SK-N-SH (cell line): ENCODE measurements at regions not wholly inside any gene's neighbourhood (a gene's known extent, or its start where the extent isn't known, plus 50 kb on each side); places are given as distances from the start of the nearest gene placed in this dataset.

Source experiments
- CTCF ChIA-PET: fragments of 300-600, 350-600 bp; formaldehyde crosslinking; extraction: SDS; loops from one replicate; lab custom pipeline; 2021; lab: Yijun Ruan, JAX
- POLR2A ChIA-PET: fragments of 350-600 bp; sonication (Branson Sonifier 250); formaldehyde crosslinking; extraction: SDS; loops from one replicate; lab custom pipeline; 2020; ENCODE audit warnings: antibody characterized with exemption, inconsistent platforms; lab: Yijun Ruan, JAX
- DNase-seq: peaks from one replicate; pipeline ENCODE4 v3.0.0; 2012
- H2AFZ ChIP-seq: fragments of 200-600 bp; sonication (generic); 2 replicates; pipeline ENCODE4 v1.8.1; 2016; ENCODE audit warnings: antibody characterized with exemption, mild to moderate bottlenecking, low read depth
- H3F3A ChIP-seq: fragments of 200-600 bp; sonication (generic); replicated peaks from 2 replicates; pipeline ENCODE3; 2016; ENCODE audit warnings: antibody characterized with exemption, mild to moderate bottlenecking; ENCODE audit not compliant: insufficient read depth
- H3K27ac ChIP-seq, 2 experiments: fragments of 200-500 bp in 1 of 2; fragments of 200-600 bp in 1 of 2; sonication (Bioruptor generic) in 1 of 2; sonication (generic), shearing (Covaris generic) in 1 of 2; 2 replicates each; pipeline versions ENCODE4 v1.5.1 to v1.6.1; 2014 to 2016; ENCODE audit warnings: low read depth in 2 of 2, inconsistent platforms in 1 of 2, low read length in 1 of 2, mild to moderate bottlenecking in 1 of 2, mixed read lengths in 1 of 2
- H3K27me3 ChIP-seq: fragments of 200-600 bp; sonication (generic), shearing (Covaris generic); 2 replicates; pipeline ENCODE4 v1.6.1; 2016; ENCODE audit warnings: mixed run types; ENCODE audit not compliant: insufficient read depth
- H3K36me3 ChIP-seq, 2 experiments: fragments of 200-500 bp in 1 of 2; fragments of 200-600 bp in 1 of 2; sonication (Bioruptor generic) in 1 of 2; sonication (generic) in 1 of 2; replicated peaks in 1 of 2; 2 replicates each; pipeline versions ENCODE3 to v1.5.1; 2014 to 2016; ENCODE audit warnings: low read length in 1 of 2, mild to moderate bottlenecking in 1 of 2; ENCODE audit not compliant: insufficient read depth in 2 of 2, control insufficient read depth in 1 of 2
- H3K4me1 ChIP-seq, 2 experiments: fragments of 200-500 bp in 1 of 2; fragments of 200-600 bp in 1 of 2; sonication (Bioruptor generic) in 1 of 2; sonication (generic), shearing (Covaris generic) in 1 of 2; 2 replicates each; pipeline versions ENCODE4 v1.5.1 to v1.6.1; 2014 to 2016; ENCODE audit warnings: low read depth in 1 of 2, low read length in 1 of 2, mixed run types in 1 of 2; ENCODE audit not compliant: insufficient read depth in 2 of 2, control insufficient read depth in 1 of 2
- H3K4me2 ChIP-seq: fragments of 200-600 bp; sonication (generic), shearing (Covaris generic); 2 replicates; pipeline ENCODE4 v1.6.1; 2017; ENCODE audit warnings: mixed run types
- H3K4me3 ChIP-seq, 2 experiments: fragments of 200-500 bp in 1 of 2; fragments of 200-600 bp in 1 of 2; sonication (Bioruptor generic) in 1 of 2; sonication (generic), shearing (Covaris generic) in 1 of 2; 2 replicates each; pipeline versions ENCODE4 v1.5.1 to v1.8.1; 2014 to 2016; ENCODE audit warnings: low read depth in 2 of 2, inconsistent platforms in 1 of 2, low read length in 1 of 2, mild to moderate bottlenecking in 1 of 2, mixed read lengths in 1 of 2, moderate library complexity in 1 of 2
- H3K79me2 ChIP-seq: fragments of 200-600 bp; sonication (generic); 2 replicates; pipeline ENCODE4 v1.8.1; 2017; ENCODE audit warnings: mild to moderate bottlenecking; ENCODE audit not compliant: insufficient read depth
- H3K9ac ChIP-seq: fragments of 200-600 bp; sonication (generic); 2 replicates; pipeline ENCODE4 v1.6.1; 2017; ENCODE audit warnings: mixed run types
- H3K9me2 ChIP-seq: fragments of 200-600 bp; sonication (generic); 2 replicates; pipeline ENCODE4 v1.6.1; 2017; ENCODE audit warnings: mixed run types
- H3K9me3 ChIP-seq: fragments of 200-600 bp; sonication (generic); 2 replicates; pipeline ENCODE4 v1.6.1; 2017; ENCODE audit warnings: mixed run types, mild to moderate bottlenecking, moderate library complexity
- H4K20me1 ChIP-seq: fragments of 200-600 bp; sonication (generic); 2 replicates; pipeline ENCODE4 v1.6.1; 2017; ENCODE audit warnings: mild to moderate bottlenecking, mixed run types; ENCODE audit not compliant: insufficient read depth
- FOXJ3 ChIP-seq: sonication (generic); formaldehyde crosslinking; IDR thresholded peaks from 2 replicates; pipeline ENCODE4 v1.5.1; 2020; ENCODE audit warnings: mild to moderate bottlenecking, missing genetic modification reagents
- FOXM1 ChIP-seq: IDR thresholded peaks from 2 replicates; pipeline ENCODE4 v1.4.0; 2012; ENCODE audit warnings: low read depth, mild to moderate bottlenecking
- IRF3 ChIP-seq: fragments of 150-350 bp; IDR thresholded peaks from 2 replicates; pipeline ENCODE4 v1.6.1; 2016; ENCODE audit warnings: mild to moderate bottlenecking, low read depth, low read length
- JUND ChIP-seq: IDR thresholded peaks from 2 replicates; pipeline ENCODE4 v1.4.0; 2012
- MAX ChIP-seq: IDR thresholded peaks from 2 replicates; pipeline ENCODE4 v1.4.0; 2012; ENCODE audit warnings: low read depth
- MEF2A ChIP-seq: IDR thresholded peaks from 2 replicates; pipeline ENCODE4 v1.4.0; 2012; ENCODE audit warnings: low read depth, borderline replicate concordance
- NFIC ChIP-seq: IDR thresholded peaks from 2 replicates; pipeline ENCODE4 v1.4.0; 2012; ENCODE audit warnings: borderline replicate concordance
- PBX3 ChIP-seq: IDR thresholded peaks from 2 replicates; pipeline ENCODE4; 2012
- POLR2AphosphoS5 ChIP-seq: IDR thresholded peaks from 2 replicates; pipeline ENCODE4 v1.6.1; 2012; ENCODE audit warnings: low read depth, low read length
- RAD21 ChIP-seq: IDR thresholded peaks from 2 replicates; pipeline ENCODE4 v1.6.1; 2012; ENCODE audit warnings: mild to moderate bottlenecking, low read length
- RCOR1 ChIP-seq: fragments of 150-350 bp; IDR thresholded peaks from 2 replicates; pipeline ENCODE4 v1.6.1; 2017; ENCODE audit warnings: antibody characterized with exemption, low read length
- RFX5 ChIP-seq: IDR thresholded peaks from 2 replicates; pipeline ENCODE4 v1.6.1; 2012; ENCODE audit warnings: mild to moderate bottlenecking, improper control_type of control experiment, low read length
- RXRA ChIP-seq: IDR thresholded peaks from 2 replicates; pipeline ENCODE4 v1.4.0; 2012; ENCODE audit warnings: low read depth, mild to moderate bottlenecking, borderline replicate concordance
- SIN3A ChIP-seq: IDR thresholded peaks from 2 replicates; pipeline ENCODE4 v1.6.1; 2012; ENCODE audit warnings: low read depth, mild to moderate bottlenecking, low read length, moderate library complexity, borderline replicate concordance
- SMC3 ChIP-seq: IDR thresholded peaks from 2 replicates; pipeline ENCODE4 v1.6.1; 2012; ENCODE audit warnings: low read depth, low read length, improper control_type of control experiment
- TAF1 ChIP-seq: IDR thresholded peaks from 2 replicates; pipeline ENCODE4 v1.6.1; 2012; ENCODE audit warnings: low read depth, mild to moderate bottlenecking, low read length, moderate library complexity, borderline replicate concordance
- TEAD4 ChIP-seq: IDR thresholded peaks from 2 replicates; pipeline ENCODE4 v1.4.0; 2012; ENCODE audit warnings: mild to moderate bottlenecking, borderline replicate concordance; ENCODE audit not compliant: insufficient read depth
- ZBTB33 ChIP-seq: IDR thresholded peaks from 2 replicates; pipeline ENCODE4 v1.4.0; 2012; ENCODE audit warnings: low read depth, borderline replicate concordance
- WGBS: methylation state at CpG from one replicate; pipeline ENCODE4 v1.1.6; 2017; ENCODE audit warnings: low lambda C conversion rate; 5-methylcytosine and 5-hydroxymethylcytosine counted together
- TF ChIP-seq, protein P1 (sequence below): fragments of 200-600 bp; sonication (generic); IDR thresholded peaks from 2 replicates; pipeline ENCODE4 v1.6.1; 2017; ENCODE audit warnings: antibody characterized with exemption, mild to moderate bottlenecking, moderate library complexity
- TF ChIP-seq, protein P2 (sequence below): fragments of 150-350 bp; IDR thresholded peaks from 2 replicates; pipeline ENCODE4 v1.6.1; 2017; ENCODE audit warnings: antibody characterized with exemption, low read length, low read depth, borderline replicate concordance

GRCh38 chrX:126886997-126887396 lies 67.5 kb downstream of the PRR32 start:
- H2AFZ ChIP-seq: no peak overlapping the region
- no peaks in the 10 kb centered on the region for H3F3A ChIP-seq
- H3K4me1 ChIP-seq: no peaks in the 10 kb centered on the region
- no peaks in the 10 kb centered on the region for H3K79me2 ChIP-seq
- H3K4me2 ChIP-seq: no peak overlapping the region
- no peak overlapping the region for H3K9ac ChIP-seq
- no peak overlapping the region for H3K27ac ChIP-seq
- DNase-seq: no peak
- H3K9me2 ChIP-seq: no peaks in the 10 kb centered on the region
- no peaks in the 10 kb centered on the region for H4K20me1 ChIP-seq
- H3K27me3 ChIP-seq: no peaks in the 10 kb centered on the region
- TF ChIP-seq RCOR1 (no peak), RAD21 (no peak), PBX3 (no peak), TEAD4 (no peak), SIN3A (no peak), JUND (no peak), NFIC (no peak), TAF1 (no peak), MAX (no peak), SMC3 (no peak), FOXJ3 (CRISPR knock-in tag) (no peak), RXRA (no peak), FOXM1 (no peak), MEF2A (no peak), ZBTB33 (no peak), RFX5 (no peak), IRF3 (no peak), POLR2AphosphoS5 (no peak)
- TF ChIP-seq, protein P1, sequence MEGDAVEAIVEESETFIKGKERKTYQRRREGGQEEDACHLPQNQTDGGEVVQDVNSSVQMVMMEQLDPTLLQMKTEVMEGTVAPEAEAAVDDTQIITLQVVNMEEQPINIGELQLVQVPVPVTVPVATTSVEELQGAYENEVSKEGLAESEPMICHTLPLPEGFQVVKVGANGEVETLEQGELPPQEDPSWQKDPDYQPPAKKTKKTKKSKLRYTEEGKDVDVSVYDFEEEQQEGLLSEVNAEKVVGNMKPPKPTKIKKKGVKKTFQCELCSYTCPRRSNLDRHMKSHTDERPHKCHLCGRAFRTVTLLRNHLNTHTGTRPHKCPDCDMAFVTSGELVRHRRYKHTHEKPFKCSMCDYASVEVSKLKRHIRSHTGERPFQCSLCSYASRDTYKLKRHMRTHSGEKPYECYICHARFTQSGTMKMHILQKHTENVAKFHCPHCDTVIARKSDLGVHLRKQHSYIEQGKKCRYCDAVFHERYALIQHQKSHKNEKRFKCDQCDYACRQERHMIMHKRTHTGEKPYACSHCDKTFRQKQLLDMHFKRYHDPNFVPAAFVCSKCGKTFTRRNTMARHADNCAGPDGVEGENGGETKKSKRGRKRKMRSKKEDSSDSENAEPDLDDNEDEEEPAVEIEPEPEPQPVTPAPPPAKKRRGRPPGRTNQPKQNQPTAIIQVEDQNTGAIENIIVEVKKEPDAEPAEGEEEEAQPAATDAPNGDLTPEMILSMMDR: no peak
- TF ChIP-seq, protein P2, sequence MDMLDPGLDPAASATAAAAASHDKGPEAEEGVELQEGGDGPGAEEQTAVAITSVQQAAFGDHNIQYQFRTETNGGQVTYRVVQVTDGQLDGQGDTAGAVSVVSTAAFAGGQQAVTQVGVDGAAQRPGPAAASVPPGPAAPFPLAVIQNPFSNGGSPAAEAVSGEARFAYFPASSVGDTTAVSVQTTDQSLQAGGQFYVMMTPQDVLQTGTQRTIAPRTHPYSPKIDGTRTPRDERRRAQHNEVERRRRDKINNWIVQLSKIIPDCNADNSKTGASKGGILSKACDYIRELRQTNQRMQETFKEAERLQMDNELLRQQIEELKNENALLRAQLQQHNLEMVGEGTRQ: no peak
- H3K4me3 ChIP-seq: no peak overlapping the region
- ChIA-PET POLR2A (no interaction called here), CTCF (no interaction called here)
- H3K9me3 ChIP-seq: no peaks in the 10 kb centered on the region
- H3K36me3 ChIP-seq: no peaks in the 10 kb centered on the region
- WGBS: 31% methylated on average over 1 of the region's 1 CpG
